ENCODE measurements at regions not wholly inside any gene's neighbourhood (a gene's known extent, or its start where the extent isn't known, plus 50 kb on each side); places are given as distances from the start of the nearest gene placed in this dataset.

- H3K4me3 Mint-ChIP-seq (ENCODE audit: unreplicated experiment) = no peak overlapping the region
- H3K36me3 Mint-ChIP-seq (ENCODE audit: low read depth, unreplicated experiment) = no peaks in the 10 kb centered on the region
- H3K9me3 Mint-ChIP-seq (ENCODE audit: unreplicated experiment) = no peaks in the 10 kb centered on the region
- no peaks in the 10 kb centered on the region for H3K4me1 Mint-ChIP-seq (ENCODE audit: unreplicated experiment)
- no peak for DNase-seq (ENCODE audit: low spot score)
- TF ChIP-seq CTCF (IDR thresholded peaks at IDR 0.05; ENCODE audit: unreplicated experiment) = no peak
- peaks cover 2% of the 10 kb centered on the region for H3K27me3 Mint-ChIP-seq (ENCODE audit: unreplicated experiment)
- H3K27ac Mint-ChIP-seq (ENCODE audit: unreplicated experiment) = no peak overlapping the region
Measured at GRCh38 chr4:138826754-138827153, 188.8 kb upstream of the NOCT start.

- Mint-ChIP-seq H3K27me3 (ENCODE audit: unreplicated experiment) (peaks cover 2% of the 10 kb centered on the region), H3K27ac (ENCODE audit: unreplicated experiment) (no peak overlapping the region), H3K9me3 (ENCODE audit: unreplicated experiment) (no peaks in the 10 kb centered on the region), H3K4me1 (ENCODE audit: unreplicated experiment) (no peaks in the 10 kb centered on the region), H3K36me3 (ENCODE audit: low read depth, unreplicated experiment) (no peaks in the 10 kb centered on the region), H3K4me3 (ENCODE audit: unreplicated experiment) (no peak overlapping the region)
- TF ChIP-seq CTCF (IDR thresholded peaks at IDR 0.05; ENCODE audit: unreplicated experiment) = no peak
- DNase-seq (ENCODE audit: low spot score) = no peak
Measured at GRCh38 chr4:138826322-138826721, 189.3 kb upstream of the NOCT start.

GRCh38 chr4:138821331-138821730, 194.2 kb upstream of the NOCT start:
- TF ChIP-seq CTCF (IDR thresholded peaks at IDR 0.05; ENCODE audit: unreplicated experiment) = no peak
- Mint-ChIP-seq H3K36me3 (ENCODE audit: low read depth, unreplicated experiment) (no peaks in the 10 kb centered on the region), H3K4me3 (ENCODE audit: unreplicated experiment) (no peak overlapping the region), H3K27ac (ENCODE audit: unreplicated experiment) (no peak overlapping the region), H3K4me1 (ENCODE audit: unreplicated experiment) (no peaks in the 10 kb centered on the region), H3K9me3 (ENCODE audit: unreplicated experiment) (no peaks in the 10 kb centered on the region), H3K27me3 (ENCODE audit: unreplicated experiment) (peaks cover 4% of the 10 kb centered on the region)
- no peak for DNase-seq (ENCODE audit: low spot score)

- Mint-ChIP-seq H3K27me3 (ENCODE audit: unreplicated experiment) (peaks cover 2% of the 10 kb centered on the region), H3K4me3 (ENCODE audit: unreplicated experiment) (no peak overlapping the region), H3K9me3 (ENCODE audit: unreplicated experiment) (no peaks in the 10 kb centered on the region), H3K4me1 (ENCODE audit: unreplicated experiment) (no peaks in the 10 kb centered on the region), H3K36me3 (ENCODE audit: low read depth, unreplicated experiment) (no peaks in the 10 kb centered on the region), H3K27ac (ENCODE audit: unreplicated experiment) (no peak overlapping the region)
- DNase-seq (ENCODE audit: low spot score) = no peak
- TF ChIP-seq CTCF (IDR thresholded peaks at IDR 0.05; ENCODE audit: unreplicated experiment) = no peak
Measured at GRCh38 chr4:138816875-138817274, 198.7 kb upstream of the NOCT start.

GRCh38 chr4:138815811-138816210, 199.8 kb upstream of the NOCT start:
- DNase-seq (ENCODE audit: low spot score) = no peak
- H3K4me3 Mint-ChIP-seq (ENCODE audit: unreplicated experiment) = no peak overlapping the region
- peaks cover 2% of the 10 kb centered on the region for H3K27me3 Mint-ChIP-seq (ENCODE audit: unreplicated experiment)
- no peaks in the 10 kb centered on the region for H3K9me3 Mint-ChIP-seq (ENCODE audit: unreplicated experiment)
- H3K36me3 Mint-ChIP-seq (ENCODE audit: low read depth, unreplicated experiment) = no peaks in the 10 kb centered on the region
- TF ChIP-seq CTCF (IDR thresholded peaks at IDR 0.05; ENCODE audit: unreplicated experiment) = no peak
- no peaks in the 10 kb centered on the region for H3K4me1 Mint-ChIP-seq (ENCODE audit: unreplicated experiment)
- H3K27ac Mint-ChIP-seq (ENCODE audit: unreplicated experiment) = no peak overlapping the region

All from endothelial cell (in vitro differentiated cells).